ACC112 (cell line): ENCODE measurements at regions not wholly inside any gene's neighbourhood (a gene's known extent, or its start where the extent isn't known, plus 50 kb on each side); places are given as distances from the start of the nearest gene placed in this dataset.

ENCODE experiments used
- H2AFZ ChIP-seq: fragments of 200-600 bp; sonication (generic); one replicate; pipeline ENCODE4 v1.6.0; 2017; ENCODE audit warnings: antibody characterized with exemption, low read length; ENCODE audit not compliant: unreplicated experiment
- H3K27ac ChIP-seq: fragments of 200-600 bp; sonication (generic); 2 replicates; pipeline ENCODE4 v1.5.1; 2014; ENCODE audit warnings: low read depth, mild to moderate bottlenecking, antibody characterized with exemption, low read length, moderate library complexity
- H3K27me3 ChIP-seq: fragments of 200-600 bp; sonication (generic); 2 replicates; pipeline ENCODE4 v1.6.1; 2014; ENCODE audit warnings: mild to moderate bottlenecking, antibody characterized with exemption, low read length, moderate library complexity, mixed read lengths; ENCODE audit not compliant: insufficient read depth
- H3K36me3 ChIP-seq: fragments of 200-600 bp; sonication (generic); 2 replicates; pipeline ENCODE4 v1.6.1; 2016; ENCODE audit warnings: mild to moderate bottlenecking, antibody characterized with exemption, low read length, moderate library complexity, mixed read lengths; ENCODE audit not compliant: insufficient read depth
- H3K4me1 ChIP-seq: fragments of 200-600 bp; sonication (generic); one replicate; pipeline ENCODE4 v1.6.1; 2016; ENCODE audit warnings: low read length, mixed read lengths; ENCODE audit not compliant: insufficient read depth, unreplicated experiment, control insufficient read depth
- H3K4me3 ChIP-seq: fragments of 200-600 bp; sonication (generic); 2 replicates; pipeline ENCODE4 v1.5.1; 2014; ENCODE audit warnings: mild to moderate bottlenecking, low read depth, low read length
- H3K79me2 ChIP-seq: fragments of 200-600 bp; sonication (generic); one replicate; pipeline ENCODE4 v1.6.0; 2016; ENCODE audit warnings: low read length; ENCODE audit not compliant: control insufficient read depth, unreplicated experiment, insufficient read depth

GRCh38 chr22:48103126-48103875 is 1340.9 kb downstream of the TBC1D22A start:
- Histone ChIP-seq H3K27ac (no peak overlapping the region), H3K36me3 (no peaks in the 10 kb centered on the region), H2AFZ (no peak overlapping the region), H3K4me3 (no peak overlapping the region), H3K4me1 (no peaks in the 10 kb centered on the region), H3K27me3 (no peaks in the 10 kb centered on the region), H3K79me2 (no peaks in the 10 kb centered on the region)

- Histone ChIP-seq H3K27me3 (no peaks in the 10 kb centered on the region), H2AFZ (no peak overlapping the region), H3K36me3 (no peaks in the 10 kb centered on the region), H3K79me2 (no peaks in the 10 kb centered on the region), H3K4me1 (no peaks in the 10 kb centered on the region), H3K27ac (no peak overlapping the region), H3K4me3 (no peak overlapping the region)
Observed at GRCh38 chr22:48102581-48102980, 1340.1 kb downstream of the TBC1D22A start.

GRCh38 chr22:48101704-48102103 is 1339.3 kb downstream of the TBC1D22A start:
- Histone ChIP-seq H3K27ac (no peak overlapping the region), H3K27me3 (no peaks in the 10 kb centered on the region), H3K4me3 (no peak overlapping the region), H3K36me3 (no peaks in the 10 kb centered on the region), H3K4me1 (no peaks in the 10 kb centered on the region), H2AFZ (no peak overlapping the region), H3K79me2 (no peaks in the 10 kb centered on the region)

DNA sequence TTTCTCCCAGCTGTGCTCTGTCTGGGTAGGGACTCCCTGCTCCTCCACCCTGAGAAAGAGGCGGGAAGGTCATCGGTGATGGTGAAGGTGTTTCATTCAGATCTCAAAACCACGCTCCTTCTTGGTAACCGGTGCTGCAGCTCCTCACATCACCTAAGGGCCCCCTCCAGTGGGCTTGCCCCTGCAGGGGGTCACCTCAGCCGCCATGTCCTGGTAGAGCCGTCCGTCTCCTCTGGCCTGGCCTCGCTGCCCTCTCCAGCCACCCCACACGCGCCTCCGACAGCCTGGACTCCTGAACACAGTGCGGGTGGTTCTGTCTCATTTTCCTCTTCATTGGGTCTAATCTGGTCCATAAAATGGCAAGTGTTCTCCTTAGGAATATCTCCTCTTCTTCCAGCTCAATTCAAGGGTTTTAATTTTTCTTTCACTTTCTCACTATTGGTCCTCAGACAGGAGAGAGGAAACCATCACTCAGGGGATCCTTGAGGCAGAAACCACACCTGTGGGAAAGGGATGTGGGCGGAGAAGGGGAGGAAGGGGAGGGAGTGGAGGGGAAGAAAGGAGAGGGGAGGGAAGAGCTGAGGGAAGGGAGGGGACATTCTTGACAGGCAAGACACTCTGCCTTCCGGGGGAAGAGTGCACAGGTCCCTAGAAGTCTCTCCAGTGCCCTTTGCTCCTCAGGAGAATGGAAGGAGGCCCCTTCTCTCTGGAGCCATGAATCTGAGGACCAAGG is 1338.4 kb downstream of the TBC1D22A start:
- H3K4me3 ChIP-seq: no peak overlapping the region

DNA sequence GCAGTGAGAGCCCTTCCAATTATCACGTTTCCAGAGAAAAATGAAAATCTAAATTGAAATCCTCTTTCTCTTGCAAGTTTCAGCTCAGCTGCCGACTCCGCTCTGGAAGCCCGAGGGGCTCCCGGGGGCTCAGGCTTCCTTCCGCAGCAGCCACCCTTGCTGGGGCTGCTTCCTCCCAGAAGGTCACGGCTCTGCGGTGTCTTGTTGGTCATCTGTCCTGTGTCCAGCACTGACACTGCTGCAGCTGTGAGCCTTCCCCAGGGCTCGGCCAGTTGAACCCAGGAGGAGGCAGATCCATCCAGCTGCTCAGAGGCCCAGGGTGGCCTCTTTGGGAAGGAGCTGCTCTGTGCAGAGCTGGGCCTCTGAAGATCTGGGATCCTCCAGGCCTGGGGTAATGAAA is 1337.2 kb downstream of the TBC1D22A start:
- H2AFZ ChIP-seq: no peak overlapping the region
- H3K27me3 ChIP-seq: no peaks in the 10 kb centered on the region
- H3K4me1 ChIP-seq: no peaks in the 10 kb centered on the region
- no peaks in the 10 kb centered on the region for H3K79me2 ChIP-seq
- no peak overlapping the region for H3K27ac ChIP-seq
- H3K4me3 ChIP-seq: no peak overlapping the region
- no peaks in the 10 kb centered on the region for H3K36me3 ChIP-seq

More for the DNA sequence above, 1338.4 kb downstream of the TBC1D22A start:
- Histone ChIP-seq H3K27ac (no peak overlapping the region), H3K4me1 (no peaks in the 10 kb centered on the region), H3K79me2 (no peaks in the 10 kb centered on the region), H3K27me3 (no peaks in the 10 kb centered on the region), H2AFZ (no peak overlapping the region), H3K36me3 (no peaks in the 10 kb centered on the region)

- H3K27me3 ChIP-seq: no peaks in the 10 kb centered on the region
- H3K4me1 ChIP-seq: no peaks in the 10 kb centered on the region
- no peak overlapping the region for H3K4me3 ChIP-seq
- H2AFZ ChIP-seq: no peak overlapping the region
- no peak overlapping the region for H3K27ac ChIP-seq
- H3K36me3 ChIP-seq: no peaks in the 10 kb centered on the region
- no peaks in the 10 kb centered on the region for H3K79me2 ChIP-seq
Observed at GRCh38 chr22:48099251-48099650, 1336.8 kb downstream of the TBC1D22A start.

DNA sequence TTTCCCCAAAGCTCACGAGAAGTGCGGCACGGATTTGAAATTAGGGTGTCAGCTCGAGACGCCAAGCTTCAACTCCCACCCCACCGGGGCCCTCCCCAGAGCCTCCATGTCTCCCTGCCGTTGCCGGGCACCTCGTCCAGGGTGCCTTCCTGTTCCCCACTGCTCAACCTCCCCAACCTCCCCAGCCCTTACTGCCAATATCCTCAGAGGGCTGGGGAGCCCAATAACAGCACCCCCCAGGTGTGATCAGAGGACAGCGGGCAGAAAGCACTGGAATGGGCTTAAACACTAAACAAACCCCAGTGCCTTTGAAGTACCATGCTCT is 1336.4 kb downstream of the TBC1D22A start:
- Histone ChIP-seq H3K27me3 (no peaks in the 10 kb centered on the region), H3K4me1 (no peaks in the 10 kb centered on the region), H2AFZ (no peak overlapping the region), H3K36me3 (no peaks in the 10 kb centered on the region), H3K4me3 (no peak overlapping the region), H3K79me2 (no peaks in the 10 kb centered on the region), H3K27ac (no peak overlapping the region)

DNA sequence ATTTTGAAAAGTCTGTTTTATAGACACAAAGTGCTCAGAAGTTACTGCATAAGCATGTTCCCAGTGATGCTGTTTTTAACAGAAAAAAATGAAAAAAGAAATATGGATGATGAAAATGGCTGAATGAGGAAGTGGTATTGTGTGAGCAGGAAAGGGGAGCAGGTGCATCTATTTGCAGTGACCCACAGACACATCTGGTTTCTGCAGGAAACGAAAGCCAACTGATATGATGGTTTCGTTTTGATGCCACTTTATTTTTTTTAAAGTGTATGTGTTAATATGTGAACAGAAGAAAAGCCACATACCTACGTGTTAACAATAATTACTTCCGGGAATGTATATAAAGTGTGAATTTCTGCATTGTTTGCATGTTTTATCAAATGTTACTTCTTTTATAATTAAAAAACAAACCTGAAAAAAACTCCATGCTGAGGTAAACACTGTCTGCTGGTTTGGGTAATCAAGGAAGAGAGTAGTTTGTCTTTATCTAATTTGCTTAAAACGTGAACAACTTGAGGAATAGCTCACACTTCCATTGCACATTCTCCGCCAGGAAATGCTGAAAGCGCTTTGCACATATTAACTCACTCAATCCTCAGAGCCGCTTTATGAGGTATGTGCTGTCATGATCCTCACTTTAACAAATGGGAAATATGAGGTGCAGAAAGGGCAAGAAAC is 1335.9 kb downstream of the TBC1D22A start:
- Histone ChIP-seq H2AFZ (no peak overlapping the region), H3K36me3 (no peaks in the 10 kb centered on the region), H3K27me3 (no peaks in the 10 kb centered on the region), H3K79me2 (no peaks in the 10 kb centered on the region), H3K27ac (no peak overlapping the region), H3K4me3 (no peak overlapping the region), H3K4me1 (no peaks in the 10 kb centered on the region)

GRCh38 chr22:48097723-48098122 is 1335.3 kb downstream of the TBC1D22A start:
- no peak overlapping the region for H3K4me3 ChIP-seq
- H3K36me3 ChIP-seq: no peaks in the 10 kb centered on the region
- H2AFZ ChIP-seq: no peak overlapping the region
- no peaks in the 10 kb centered on the region for H3K27me3 ChIP-seq
- no peaks in the 10 kb centered on the region for H3K79me2 ChIP-seq
- no peaks in the 10 kb centered on the region for H3K4me1 ChIP-seq
- H3K27ac ChIP-seq: no peak overlapping the region

DNA sequence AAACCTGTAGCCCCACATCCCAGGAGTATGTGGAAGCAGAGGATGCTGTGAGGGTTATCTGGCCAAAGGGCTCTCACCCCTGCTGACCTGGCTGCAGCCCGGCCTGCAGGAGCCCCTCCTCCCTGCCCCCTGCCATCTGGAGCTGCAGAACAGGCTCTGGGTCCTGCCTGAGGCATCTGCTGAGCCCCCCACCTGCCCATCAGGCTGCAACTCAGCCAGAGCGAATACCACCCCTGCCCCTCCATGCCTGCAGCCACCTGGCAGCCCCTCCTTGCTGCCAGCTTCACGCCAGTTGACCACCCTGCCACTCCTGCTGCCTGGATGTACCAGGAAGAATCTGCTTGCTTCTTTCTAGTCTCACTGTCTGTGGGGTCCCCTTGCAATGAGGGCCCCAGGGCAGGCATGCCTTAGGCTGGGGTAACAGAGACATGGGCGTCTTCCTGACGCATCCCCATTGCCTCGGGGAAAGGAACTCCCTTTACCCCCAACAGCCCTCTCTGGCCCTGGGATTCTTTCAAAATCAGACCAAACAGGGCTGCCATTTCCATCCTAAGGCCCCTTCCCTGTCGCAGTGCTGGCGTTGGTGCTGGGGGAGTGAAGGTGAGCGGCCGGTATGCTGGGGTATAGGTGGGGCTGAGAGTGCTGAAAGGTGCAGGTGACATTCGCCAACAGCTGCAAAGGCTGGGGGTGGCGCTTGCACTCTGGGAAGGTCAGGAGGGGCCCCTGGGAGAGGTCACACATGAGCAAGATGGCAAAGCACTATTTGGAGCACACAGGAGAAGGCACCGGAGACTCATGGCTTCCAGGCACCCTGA is 1334.6 kb downstream of the TBC1D22A start:
- Histone ChIP-seq H3K4me3 (no peak overlapping the region), H3K4me1 (no peaks in the 10 kb centered on the region), H3K79me2 (no peaks in the 10 kb centered on the region), H3K36me3 (no peaks in the 10 kb centered on the region), H2AFZ (no peak overlapping the region), H3K27me3 (no peaks in the 10 kb centered on the region), H3K27ac (no peak overlapping the region)
